IMR-90 (cell line): ENCODE measurements at regions not wholly inside any gene's neighbourhood (a gene's known extent, or its start where the extent isn't known, plus 50 kb on each side); places are given as distances from the start of the nearest gene placed in this dataset.

Source experiments
- ATAC-seq: fragments of 200-7000 bp; cut with Tn5 transposase; 2 replicates; pipeline ENCODE4 v1.9.1; 2020; ENCODE audit warnings: low read depth, mild to moderate bottlenecking, moderate library complexity
- BruUV-seq: library from RNA; stranded (reverse); fragments of 400-500 nt; replicated peaks from 2 replicates; lab custom pipeline; 2021; lab: Mats Ljungman, UMichigan
- CTCF ChIA-PET: fragments of 300-600 bp; formaldehyde crosslinking; extraction: SDS; loops from one replicate; lab custom pipeline; 2021; ENCODE audit warnings: antibody characterized with exemption; lab: Yijun Ruan, JAX
- POLR2A ChIA-PET: fragments of 300-600 bp; sonication (Branson Sonifier 250); formaldehyde crosslinking; loops from one replicate; lab custom pipeline; 2022; ENCODE audit warnings: antibody characterized with exemption; ENCODE audit not compliant: unreplicated experiment; lab: Charles Lee
- DNase-seq: peaks from one replicate; pipeline ENCODE4 v3.0.0; 2013
- H2AFZ ChIP-seq: replicated peaks from 2 replicates; pipeline ENCODE3; 2013; ENCODE audit warnings: low read length, mild to moderate bottlenecking; ENCODE audit not compliant: poor library complexity
- H2AK5ac ChIP-seq: 2 replicates; pipeline ENCODE4 v1.6.1; 2013; ENCODE audit warnings: low read depth, low read length, inconsistent platforms
- H2AK9ac ChIP-seq: replicated peaks from 2 replicates; pipeline ENCODE3; 2013; ENCODE audit warnings: mild to moderate bottlenecking, low read depth, low read length, moderate library complexity; ENCODE audit not compliant: poor library complexity
- H2BK120ac ChIP-seq: 2 replicates; pipeline ENCODE4 v1.6.1; 2013; ENCODE audit warnings: low read depth, low read length, inconsistent platforms
- H2BK15ac ChIP-seq: 3 replicates; pipeline ENCODE4 v1.6.1; 2013; ENCODE audit warnings: low read depth, low read length, inconsistent platforms
- H2BK20ac ChIP-seq: 2 replicates; pipeline ENCODE4 v1.6.1; 2013; ENCODE audit warnings: low read depth, mild to moderate bottlenecking, inconsistent platforms, low read length, moderate library complexity
- H2BK5ac ChIP-seq: 2 replicates; pipeline ENCODE4 v1.6.1; 2013; ENCODE audit warnings: mild to moderate bottlenecking, low read depth, low read length, inconsistent platforms; ENCODE audit not compliant: poor library complexity, severe bottlenecking
- H3K14ac ChIP-seq: replicated peaks from 2 replicates; pipeline ENCODE4 v1.6.1; 2013; ENCODE audit warnings: low read depth, low read length, inconsistent platforms
- H3K18ac ChIP-seq: 2 replicates; pipeline ENCODE4 v1.6.1; 2013; ENCODE audit warnings: low read depth, low read length, control low read depth
- H3K23ac ChIP-seq: 2 replicates; pipeline ENCODE4 v1.6.1; 2013; ENCODE audit warnings: low read depth, low read length, inconsistent platforms
- H3K27ac ChIP-seq: 2 replicates; pipeline ENCODE4 v1.5.1; 2013; ENCODE audit warnings: mild to moderate bottlenecking, control low read depth, low read length; ENCODE audit not compliant: insufficient read depth
- H3K27me3 ChIP-seq: 2 replicates; pipeline ENCODE4 v1.6.1; 2013; ENCODE audit warnings: low read length; ENCODE audit not compliant: control insufficient read depth, insufficient read depth
- H3K36me3 ChIP-seq: 2 replicates; pipeline ENCODE4 v1.6.1; 2013; ENCODE audit warnings: low read length, mixed read lengths; ENCODE audit not compliant: control insufficient read depth, insufficient read depth
- H3K4ac ChIP-seq: 2 replicates; pipeline ENCODE4 v1.6.1; 2013; ENCODE audit warnings: low read depth, low read length, inconsistent platforms
- H3K4me1 ChIP-seq: 2 replicates; pipeline ENCODE4 v1.6.1; 2013; ENCODE audit warnings: low read length, mixed read lengths; ENCODE audit not compliant: control insufficient read depth, insufficient read depth
- H3K4me2 ChIP-seq: 2 replicates; pipeline ENCODE4 v1.6.1; 2013; ENCODE audit warnings: low read depth, mild to moderate bottlenecking, control low read depth, low read length, moderate library complexity
- H3K4me3 ChIP-seq: 2 replicates; pipeline ENCODE4 v1.5.1; 2013; ENCODE audit warnings: low read depth, mild to moderate bottlenecking, control low read depth, low read length, moderate library complexity; ENCODE audit not compliant: insufficient read depth
- H3K56ac ChIP-seq: 2 replicates; pipeline ENCODE4 v1.6.1; 2013; ENCODE audit warnings: low read length, inconsistent platforms; ENCODE audit not compliant: insufficient read depth; ENCODE audit errors: extremely low read depth
- H3K79me1 ChIP-seq, 2 experiments: 2 replicates each; pipeline ENCODE4 v1.6.1; 2013; ENCODE audit warnings: low read length in 2 of 2, inconsistent platforms in 1 of 2, low read depth in 1 of 2
- H3K9ac ChIP-seq: 2 replicates; pipeline ENCODE4 v1.6.1; 2013; ENCODE audit warnings: low read depth, low read length, control low read depth
- H3K9me1 ChIP-seq: 2 replicates; pipeline ENCODE4 v1.6.1; 2013; ENCODE audit warnings: low read length, inconsistent platforms; ENCODE audit not compliant: insufficient read depth
- H3K9me3 ChIP-seq: 2 replicates; pipeline ENCODE4 v1.6.1; 2013; ENCODE audit warnings: low read length; ENCODE audit not compliant: control insufficient read depth, insufficient read depth
- H4K20me1 ChIP-seq: 2 replicates; pipeline ENCODE4 v1.6.1; 2013; ENCODE audit warnings: low read length, inconsistent platforms; ENCODE audit not compliant: insufficient read depth
- H4K5ac ChIP-seq: 2 replicates; pipeline ENCODE4 v1.6.1; 2013; ENCODE audit warnings: mild to moderate bottlenecking, low read depth, low read length, control low read depth
- H4K8ac ChIP-seq, 2 experiments: 2 replicates each; pipeline ENCODE4 v1.6.1; 2013; ENCODE audit warnings: low read depth in 2 of 2, low read length in 2 of 2, control low read depth in 1 of 2, inconsistent platforms in 1 of 2
- H4K91ac ChIP-seq: 2 replicates; pipeline ENCODE4 v1.6.1; 2013; ENCODE audit warnings: low read depth, low read length, inconsistent platforms; ENCODE audit not compliant: insufficient read depth
- BHLHE40 ChIP-seq: fragments of 150-350 bp; IDR thresholded peaks from 2 replicates; pipeline ENCODE4 v1.6.1; 2016; ENCODE audit warnings: mild to moderate bottlenecking, low read depth, low read length
- CEBPB ChIP-seq: IDR thresholded peaks from 2 replicates; pipeline ENCODE4 v1.6.1; 2012; ENCODE audit warnings: low read depth, low read length, improper control_type of control experiment
- CTCF ChIP-seq: conservative IDR thresholded peaks from 2 replicates; pipeline ENCODE4 v1.5.1; 2012; ENCODE audit warnings: mild to moderate bottlenecking, low read depth, low read length, improper control_type of control experiment
- FOS ChIP-seq: fragments of 150-350 bp; IDR thresholded peaks from 2 replicates; pipeline ENCODE4 v1.6.1; 2016; ENCODE audit warnings: low read depth, low read length
- MAZ ChIP-seq: IDR thresholded peaks from 2 replicates; pipeline ENCODE4 v1.6.1; 2012; ENCODE audit warnings: low read depth, mild to moderate bottlenecking, low read length, improper control_type of control experiment, moderate library complexity, borderline replicate concordance
- MXI1 ChIP-seq: IDR thresholded peaks from 2 replicates; pipeline ENCODE4 v1.6.1; 2012; ENCODE audit warnings: low read depth, mild to moderate bottlenecking, low read length, moderate library complexity, borderline replicate concordance
- NFE2L2 ChIP-seq: fragments of 150-350 bp; IDR thresholded peaks from 2 replicates; pipeline ENCODE4 v1.6.1; 2016; ENCODE audit warnings: low read depth, mild to moderate bottlenecking, low read length
- POLR2A ChIP-seq: IDR thresholded peaks from 2 replicates; pipeline ENCODE4 v1.6.1; 2012; ENCODE audit warnings: mild to moderate bottlenecking, low read depth, low read length
- RAD21 ChIP-seq: IDR thresholded peaks from 2 replicates; pipeline ENCODE4 v1.6.1; 2012; ENCODE audit warnings: low read length, improper control_type of control experiment
- RFX5 ChIP-seq: IDR thresholded peaks from 2 replicates; pipeline ENCODE4 v1.8.0; 2012; ENCODE audit warnings: low read depth, mild to moderate bottlenecking, low read length, moderate library complexity
- USF2 ChIP-seq: fragments of 150-350 bp; IDR thresholded peaks from 2 replicates; pipeline ENCODE4 v1.6.1; 2017; ENCODE audit warnings: mild to moderate bottlenecking, antibody characterized with exemption, low read length, low read depth
- WGBS, 2 experiments: methylation state at CpG; one replicate each; pipeline versions ENCODE4 v1.1.5 to v1.1.7; 2013; ENCODE audit warnings: missing lambda C conversion rate in 2 of 2; ENCODE audit not compliant: insufficient read length in 1 of 2; ENCODE audit errors: extremely low coverage in 2 of 2; 5-methylcytosine and 5-hydroxymethylcytosine counted together
- dilution Hi-C: fragments of 300-500 bp; cut with HindIII; formaldehyde crosslinking; loops from one replicate; pipeline ENCODE4 v1.14.3; 2018; ENCODE audit warnings: low sequenced_read_pairs; ENCODE audit not compliant: unreplicated experiment
- in situ Hi-C: fragments of 300-500 bp; cut with MboI; formaldehyde crosslinking; loops from 3 replicates; pipeline ENCODE4 v1.14.3; 2019; ENCODE audit warnings: low sequenced_read_pairs, inconsistent platforms, mixed read lengths
- intact Hi-C: fragments of 100-400 bp; cut with micrococcal nuclease; formaldehyde crosslinking; loops from 2 replicates; pipeline ENCODE4 v1.10.0; 2022

GRCh38 chr2:71877636-71878035 is 270.0 kb downstream of the CYP26B1 start (continued):
- no peak for TF ChIP-seq CTCF

GRCh38 chr2:71876542-71877451 is 270.9 kb downstream of the CYP26B1 start:
- Histone ChIP-seq H3K4ac (no peak overlapping the region), H3K4me2 (no peak overlapping the region), H3K36me3 (no peaks in the 10 kb centered on the region), H3K27me3 (peaks cover 8% of the 10 kb centered on the region), H3K9me1 (peaks cover 9% of the 10 kb centered on the region), H3K4me1 (peaks cover 12% of the 10 kb centered on the region), H4K20me1 (no peaks in the 10 kb centered on the region), H3K27ac (no peak overlapping the region), H2AK9ac (no peak overlapping the region), H2BK120ac (no peak overlapping the region), H4K5ac (no peak overlapping the region), H3K23ac (no peak overlapping the region), H3K18ac (no peak overlapping the region), H4K91ac (no peak overlapping the region), H2AK5ac (no peak overlapping the region), H2BK20ac (no peak overlapping the region), H3K14ac (no peak overlapping the region), H2BK15ac (no peak overlapping the region), H2AFZ (no peak overlapping the region), H4K8ac (no peak overlapping the region), H3K9me3 (no peaks in the 10 kb centered on the region), H2BK5ac (no peak overlapping the region), H3K79me1 (no peaks in the 10 kb centered on the region), H3K56ac (no peak overlapping the region), H3K9ac (no peak overlapping the region), H3K4me3 (no peak overlapping the region)
- POLR2A ChIA-PET = no interaction called here
- in situ Hi-C loops (no loop called here), dilution Hi-C loops (no loop called here), intact Hi-C loops (no loop called here)
- DNase-seq = no peak
- no peak for ATAC-seq
- no TSS peak for BruUV-seq
- CTCF ChIA-PET = interaction anchor here (0.8 kb wide), 1 partner anchor 10 kb away, joined by 3 read pairs; no protein-coding TSS in a partner anchor
- 86% methylated on average over 2 of the region's 6 CpGs; no CpG with 5 or more reads in 1 of the 2 experiments for WGBS, 2 experiments
- TF ChIP-seq CTCF (no peak), MXI1 (no peak), POLR2A (no peak), NFE2L2 (no peak), RAD21 (no peak), USF2 (no peak), BHLHE40 (no peak), FOS (no peak), RFX5 (no peak), CEBPB (no peak), MAZ (no peak)
